GM18511 (cell line): ENCODE measurements at regions not wholly inside any gene's neighbourhood (a gene's known extent, or its start where the extent isn't known, plus 50 kb on each side); places are given as distances from the start of the nearest gene placed in this dataset.

Experiments
- ATAC-seq: cut with Tn5 transposase; IDR thresholded peaks from one replicate; pipeline ENCODE4 v1.9.1; 2021; ENCODE audit warnings: mild to moderate bottlenecking, moderate library complexity; ENCODE audit not compliant: unreplicated experiment

DNA sequence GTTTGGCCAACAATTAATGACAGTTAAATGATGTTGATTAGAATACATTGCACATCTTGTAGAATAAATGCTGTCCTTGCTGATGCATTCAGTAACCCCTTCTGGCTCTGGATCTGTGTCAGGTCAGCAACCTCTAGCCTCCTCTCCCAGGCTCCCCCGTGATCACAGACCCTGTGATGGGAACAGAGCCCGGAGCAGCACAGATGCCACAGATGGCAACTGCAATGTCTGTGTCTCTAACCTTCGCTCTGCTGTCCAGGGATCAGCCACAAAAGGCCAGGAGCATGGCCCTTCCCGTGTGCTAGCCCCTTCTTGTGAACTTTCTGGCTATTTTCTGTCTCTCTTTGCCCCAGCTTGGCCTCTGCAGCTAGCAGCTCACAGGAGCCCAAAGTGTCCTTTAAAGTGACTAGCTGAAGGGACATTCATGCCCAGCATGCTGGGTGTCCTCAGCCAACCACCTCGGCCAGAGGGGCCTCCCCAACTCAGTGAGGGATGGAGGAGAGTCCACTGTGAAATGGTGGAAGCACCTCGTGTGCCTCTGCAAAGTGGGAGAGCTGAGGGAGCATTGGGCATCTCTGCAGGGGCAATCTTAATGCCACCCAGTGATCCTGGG is 167.0 kb upstream of the TCERG1L start:
- ATAC-seq: no peak

DNA sequence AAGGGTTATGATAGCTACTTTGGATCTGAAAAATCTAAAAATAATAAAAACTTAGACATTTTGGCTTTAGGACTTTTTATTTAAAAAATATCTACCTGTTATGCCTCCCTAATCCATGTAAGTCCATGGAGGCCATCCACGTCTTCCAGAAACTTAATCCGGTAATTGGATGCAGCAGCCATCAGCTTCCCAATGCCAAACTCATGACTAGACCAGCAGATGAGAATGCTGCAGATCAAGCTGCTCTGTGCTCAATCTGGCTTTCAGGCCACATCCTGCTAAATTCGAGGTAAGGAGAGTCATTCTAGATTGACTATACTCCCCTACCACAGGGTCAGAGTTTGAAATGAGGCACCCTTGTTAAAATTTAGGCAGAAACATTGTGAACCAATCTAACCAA is 168.5 kb upstream of the TCERG1L start:
- ATAC-seq: no peak

DNA sequence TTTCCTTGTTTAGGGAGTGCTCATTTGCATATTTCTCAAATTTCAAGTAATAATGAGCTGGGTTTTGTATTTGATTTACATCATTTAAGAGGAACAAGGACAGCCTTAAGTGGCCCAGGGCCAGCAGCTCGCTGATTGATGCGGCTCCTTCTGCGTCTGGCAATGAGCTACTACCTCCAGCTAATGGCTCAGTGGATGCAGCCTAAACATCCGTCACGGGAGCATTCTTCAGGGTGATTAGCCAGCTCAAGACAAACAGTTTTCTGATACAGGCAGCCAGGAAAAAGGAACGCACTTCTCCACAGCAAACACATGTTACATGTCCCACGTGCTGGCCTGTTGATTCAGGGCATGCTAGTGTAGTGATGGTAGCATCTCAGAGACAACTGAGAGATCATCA is 169.3 kb upstream of the TCERG1L start:
- no peak for ATAC-seq

DNA sequence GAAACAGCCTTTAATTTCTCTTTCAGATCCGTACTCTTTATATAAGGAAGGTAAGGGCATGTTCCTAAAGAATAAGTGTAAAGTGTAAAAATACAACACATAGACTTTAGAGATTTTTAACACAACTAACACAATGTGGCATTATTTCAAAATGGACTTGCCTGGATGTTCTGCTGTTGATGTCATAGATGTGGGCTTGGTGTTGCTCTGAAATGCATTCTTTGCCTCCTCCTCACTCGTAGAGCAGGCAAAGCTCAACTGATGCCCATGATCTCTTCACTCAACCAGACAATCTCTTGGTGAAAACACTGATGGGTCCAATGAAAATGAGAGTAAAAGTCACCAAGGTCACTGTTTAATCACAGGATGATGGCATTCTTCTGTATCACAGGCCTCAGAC is 174.2 kb upstream of the TCERG1L start:
- ATAC-seq: no peak

DNA sequence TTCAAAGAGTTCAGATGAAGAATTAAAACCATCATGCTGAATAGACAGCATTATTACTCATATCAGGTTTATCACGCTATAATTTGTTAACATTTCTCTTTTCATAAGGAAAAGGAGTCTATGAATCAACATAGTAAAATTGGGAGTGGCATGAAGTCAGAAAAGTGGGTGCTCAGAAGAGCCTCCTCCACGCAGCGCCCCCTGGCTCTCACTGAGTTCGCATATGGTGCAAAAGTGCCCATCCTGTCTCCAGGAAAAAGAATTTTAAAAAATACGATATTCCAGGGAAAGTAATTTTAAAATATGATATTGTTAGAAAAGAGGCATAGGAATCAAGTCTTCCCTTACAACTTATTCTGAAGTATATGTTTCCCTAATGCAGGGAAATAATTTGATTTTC is 176.3 kb upstream of the TCERG1L start:
- no peak for ATAC-seq

DNA sequence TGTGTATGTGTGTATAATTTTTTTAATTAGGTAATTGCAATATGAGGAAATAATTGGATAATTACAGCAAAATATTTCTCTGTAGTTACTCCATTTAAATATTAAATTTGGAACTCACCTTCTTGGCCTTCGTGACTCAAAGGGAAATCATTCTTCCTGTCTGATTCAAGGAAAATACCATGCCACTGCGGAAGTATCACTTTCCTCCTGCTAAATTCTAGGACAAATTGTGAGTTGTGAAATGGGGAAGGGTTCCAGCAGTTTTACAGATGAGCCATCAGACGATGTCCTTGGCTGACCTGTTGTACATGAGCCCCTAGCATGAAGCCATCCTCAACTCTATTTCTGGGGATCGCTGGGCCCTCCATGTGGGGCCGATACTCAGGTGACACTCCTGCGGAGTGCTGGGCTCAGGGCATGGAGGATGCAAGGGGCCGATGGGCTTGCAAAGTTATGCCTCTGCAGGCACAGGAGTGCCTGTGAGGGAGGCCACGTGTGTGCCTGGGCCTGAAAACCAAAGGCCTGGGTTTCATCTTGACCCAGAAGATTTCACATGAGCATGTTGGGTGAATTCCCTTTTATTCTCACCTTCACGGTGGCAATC is 179.6 kb upstream of the TCERG1L start:
- no peak for ATAC-seq

DNA sequence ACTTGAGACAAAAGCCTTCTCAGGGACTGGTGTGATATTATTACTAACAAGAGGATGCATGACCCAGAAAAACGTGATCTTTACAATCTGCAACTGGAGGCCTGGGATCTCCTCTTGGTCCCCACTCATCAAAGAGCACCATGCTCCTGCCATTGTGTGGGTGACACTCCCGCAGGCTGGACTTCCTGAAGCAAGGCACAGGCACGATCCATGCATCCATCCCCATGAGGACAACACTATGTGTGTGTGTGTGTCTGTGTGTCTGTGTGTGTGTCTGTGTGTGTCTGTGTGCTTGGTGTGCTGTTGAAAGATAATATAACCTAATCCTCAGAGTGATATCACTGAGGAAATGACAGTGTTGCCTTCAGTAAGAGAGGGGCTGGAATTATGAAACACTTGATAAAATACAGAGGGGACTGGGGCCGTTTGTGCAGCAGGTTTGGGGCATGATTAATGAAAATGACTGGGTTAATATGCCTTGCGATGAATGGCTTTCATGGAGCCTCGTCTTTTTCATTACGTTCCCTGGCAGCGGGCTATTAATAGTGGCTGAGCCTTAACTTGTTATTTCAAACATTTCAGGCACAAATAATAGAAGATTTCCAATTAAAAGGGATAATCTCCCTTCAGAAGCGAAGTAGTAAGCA is 180.8 kb upstream of the TCERG1L start:
- ATAC-seq: no peak

DNA sequence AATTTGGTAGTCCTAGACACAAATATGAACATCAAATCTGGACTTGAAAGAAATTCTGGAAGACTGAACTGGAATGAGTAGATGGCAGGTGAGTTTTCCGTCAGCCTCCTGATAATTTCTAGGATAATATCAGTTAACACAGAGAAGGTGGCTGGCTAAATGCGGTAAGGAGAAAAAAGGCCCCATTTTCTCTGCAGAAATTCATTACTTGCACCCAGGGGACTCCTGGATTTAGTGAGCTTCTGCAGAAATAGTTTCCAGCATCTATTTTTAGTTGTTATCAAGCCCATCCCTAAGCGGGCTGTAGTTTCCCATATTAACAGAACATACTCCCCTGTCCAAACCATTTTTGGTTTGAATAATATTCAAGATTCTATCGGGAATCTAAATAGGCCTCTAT is 181.9 kb upstream of the TCERG1L start:
- ATAC-seq: no peak

DNA sequence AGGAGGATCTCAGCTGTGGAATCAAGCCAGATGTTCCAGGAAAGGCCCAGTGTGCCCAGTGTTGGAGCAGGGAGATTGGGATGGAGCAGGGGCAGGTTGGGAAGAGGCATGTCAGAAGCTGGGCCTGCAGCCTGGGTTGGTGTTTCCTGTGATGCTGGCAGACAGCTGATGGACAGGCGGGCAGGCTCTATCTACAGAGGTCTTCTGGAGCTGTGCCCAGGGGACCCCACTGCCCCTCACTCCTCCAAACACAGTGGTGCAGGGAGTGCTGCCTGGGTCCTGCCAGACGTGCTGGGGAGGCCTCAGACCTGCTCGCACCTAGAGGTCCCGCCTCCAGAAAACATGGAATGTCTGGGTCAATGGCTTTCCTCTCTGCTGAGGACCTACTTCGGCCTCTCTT is 182.9 kb upstream of the TCERG1L start:
- no peak for ATAC-seq

DNA sequence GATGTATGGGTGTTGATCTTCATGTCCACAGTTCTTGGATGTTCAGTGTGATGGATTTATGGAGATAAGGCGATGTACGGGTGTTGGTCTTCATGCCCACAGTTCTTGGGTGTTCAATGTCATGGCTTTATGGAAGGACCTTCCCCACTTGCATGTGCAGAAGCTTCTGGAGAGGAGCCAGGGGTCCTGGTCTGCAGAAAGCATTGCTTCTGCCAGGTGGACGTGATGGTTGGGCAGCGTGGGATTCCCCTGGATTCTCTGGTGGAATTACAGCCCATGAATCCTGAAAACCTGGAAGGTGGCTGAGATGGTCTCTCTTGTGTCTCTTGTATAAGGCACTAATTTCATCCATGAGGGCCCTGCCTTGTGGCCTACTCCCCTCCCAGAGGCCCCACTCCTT is 183.7 kb upstream of the TCERG1L start:
- ATAC-seq: no peak

DNA sequence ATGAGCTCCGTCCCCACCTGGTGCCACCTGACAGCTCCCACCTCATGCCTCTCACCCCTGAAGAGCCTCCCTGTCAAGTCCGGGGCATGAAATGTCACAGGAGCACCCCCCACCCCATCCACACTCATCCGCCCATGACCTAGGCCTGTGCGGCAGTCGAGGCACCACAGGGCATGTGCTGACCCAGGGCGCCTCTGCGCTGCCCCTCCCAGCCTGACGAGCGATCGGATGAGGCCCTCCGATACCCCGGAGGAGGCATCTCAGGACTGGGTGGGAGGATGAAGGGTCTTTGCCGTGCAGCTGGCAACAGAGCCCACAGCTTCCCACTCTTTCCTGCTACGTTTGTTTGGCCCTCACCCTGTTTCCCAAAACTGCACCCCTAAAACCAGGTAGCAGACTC is 184.4 kb upstream of the TCERG1L start:
- ATAC-seq: no peak

DNA sequence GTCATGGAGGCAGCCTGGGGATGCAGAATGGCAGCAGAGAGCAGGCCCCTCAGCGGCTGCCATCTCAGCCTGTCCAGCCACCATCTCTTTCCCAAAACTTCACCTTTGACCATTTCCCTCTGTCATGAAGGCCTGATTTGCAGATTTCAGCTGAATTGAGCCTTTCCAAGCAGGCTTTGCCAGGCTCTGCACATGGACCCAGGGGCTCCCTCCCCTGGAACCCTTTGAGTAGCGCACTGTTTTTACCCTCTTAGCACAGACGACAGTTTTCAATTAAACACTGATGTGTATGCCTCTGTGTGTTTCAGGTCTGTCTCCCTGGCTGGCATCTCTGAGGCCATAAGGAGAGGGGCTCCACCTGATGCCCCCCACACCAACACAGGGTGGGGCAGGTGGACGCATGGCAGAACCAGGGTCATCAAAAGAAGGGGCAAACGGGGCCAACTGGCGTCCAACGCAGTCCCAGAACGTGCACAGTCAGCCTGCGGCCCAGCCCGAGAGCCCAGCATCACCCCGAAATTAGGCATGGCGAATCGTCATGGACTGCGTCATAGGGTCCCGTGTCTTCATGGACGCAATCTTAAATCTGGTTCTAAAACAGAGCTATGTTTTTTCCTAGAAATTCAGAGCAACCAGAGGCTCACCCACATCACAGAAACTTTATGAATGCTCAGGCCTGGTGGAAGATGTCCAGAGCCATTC is 185.0 kb upstream of the TCERG1L start:
- ATAC-seq: no peak

GRCh38 chr10:131499566-131499965 is 188.0 kb upstream of the TCERG1L start:
- no peak for ATAC-seq

DNA sequence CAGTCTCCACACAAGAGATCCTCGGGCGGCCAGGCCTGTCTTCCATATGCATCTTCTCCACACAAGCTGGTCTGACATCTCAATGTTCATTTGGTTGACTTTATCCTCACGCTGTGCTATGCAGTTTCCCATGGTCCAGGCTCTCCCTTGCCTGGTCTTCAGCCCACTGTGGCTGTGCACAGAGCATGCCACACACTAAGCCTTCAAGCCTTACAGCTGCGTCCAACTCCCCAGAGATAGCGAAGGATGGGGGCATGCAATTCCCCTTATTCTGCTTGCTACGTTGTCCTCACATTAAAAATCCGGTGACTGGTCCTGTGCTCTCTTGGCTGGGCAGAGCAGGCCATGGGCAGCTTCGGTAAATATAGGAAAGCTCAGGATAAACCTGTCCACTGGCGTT is 188.7 kb upstream of the TCERG1L start:
- no peak for ATAC-seq

- ATAC-seq: no peak
Observed at GRCh38 chr10:131500892-131501291, 189.4 kb upstream of the TCERG1L start.

DNA sequence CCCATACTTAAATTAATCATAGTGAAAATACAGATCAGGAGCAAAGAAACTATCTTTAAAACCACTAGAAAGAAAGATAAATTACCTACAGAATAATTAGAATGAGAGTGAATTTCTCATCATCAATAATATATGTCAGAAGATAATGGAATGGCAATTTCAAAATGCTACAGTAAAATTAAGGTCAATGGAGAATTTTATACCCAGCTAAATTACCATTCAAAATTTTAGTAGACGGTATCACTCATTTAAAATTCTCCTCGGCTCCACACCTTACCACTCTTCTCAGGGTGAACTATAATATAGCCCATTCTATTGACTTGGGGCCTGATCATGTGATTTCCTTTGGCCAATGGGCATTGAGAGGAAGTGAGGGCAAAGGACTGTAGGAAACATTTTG is 192.5 kb upstream of the TCERG1L start:
- no peak for ATAC-seq

DNA sequence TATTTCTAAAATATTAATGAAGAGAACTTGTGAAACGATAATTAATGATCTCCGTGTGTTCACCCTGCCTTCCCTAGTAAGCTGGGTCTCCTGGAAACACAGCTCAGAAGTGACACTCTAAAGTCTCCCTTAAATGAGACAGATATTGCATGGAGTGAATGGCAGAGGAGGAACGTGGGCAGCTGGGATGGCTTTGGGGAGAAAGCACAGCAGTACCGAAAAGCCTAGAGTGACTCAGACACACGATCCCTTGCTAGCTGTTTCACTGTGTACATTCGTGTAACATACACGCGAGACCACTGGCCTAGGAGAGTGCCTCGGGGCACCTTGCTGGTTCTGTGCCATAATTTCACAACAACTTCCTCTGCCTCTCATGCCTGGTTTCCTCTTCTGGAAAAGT is 199.9 kb upstream of the TCERG1L start:
- ATAC-seq: no peak

DNA sequence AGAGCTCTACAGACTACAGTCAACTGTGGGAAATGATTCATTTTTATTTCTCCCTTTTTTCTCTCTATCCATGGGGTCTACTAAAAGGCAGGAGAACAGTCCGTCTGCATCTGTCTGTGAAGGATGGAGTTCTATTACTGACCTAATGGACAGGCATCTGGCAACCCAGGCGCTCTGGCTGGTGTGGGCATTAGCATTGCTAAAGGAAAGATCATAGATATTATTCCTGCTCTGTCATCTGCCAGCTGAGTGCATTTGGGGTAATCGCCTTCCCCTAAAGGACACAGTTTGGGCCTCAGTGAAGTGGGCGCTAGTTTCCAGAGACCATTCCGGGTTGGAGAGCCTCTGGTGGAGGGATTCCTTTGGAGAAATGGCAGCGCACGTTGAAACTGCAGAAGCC is 201.3 kb upstream of the TCERG1L start:
- no peak for ATAC-seq

GRCh38 chr10:131513445-131513844 is 201.9 kb upstream of the TCERG1L start:
- ATAC-seq: no peak

DNA sequence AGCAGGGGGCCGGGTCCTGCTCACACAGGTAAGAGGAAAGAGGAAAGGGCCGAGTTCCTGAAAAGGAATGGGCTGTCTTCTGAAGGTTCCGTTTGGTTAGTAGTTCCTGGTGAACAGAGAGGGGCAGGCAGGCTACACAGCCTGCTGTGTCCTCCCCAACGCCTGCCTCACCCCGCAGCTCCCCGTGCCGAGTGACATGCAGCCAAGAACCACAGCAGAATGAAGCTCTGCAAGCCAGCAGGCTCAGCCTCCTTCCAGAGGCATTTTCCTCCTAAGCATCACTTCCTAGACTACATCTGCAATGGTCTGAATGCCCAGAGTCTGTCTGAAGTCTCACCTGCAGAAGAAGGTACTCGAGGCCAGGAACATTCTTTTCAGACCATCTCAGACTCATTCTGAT is 202.4 kb upstream of the TCERG1L start:
- no peak for ATAC-seq

- ATAC-seq: no peak
Observed at GRCh38 chr10:131514454-131514853, 202.9 kb upstream of the TCERG1L start.

DNA sequence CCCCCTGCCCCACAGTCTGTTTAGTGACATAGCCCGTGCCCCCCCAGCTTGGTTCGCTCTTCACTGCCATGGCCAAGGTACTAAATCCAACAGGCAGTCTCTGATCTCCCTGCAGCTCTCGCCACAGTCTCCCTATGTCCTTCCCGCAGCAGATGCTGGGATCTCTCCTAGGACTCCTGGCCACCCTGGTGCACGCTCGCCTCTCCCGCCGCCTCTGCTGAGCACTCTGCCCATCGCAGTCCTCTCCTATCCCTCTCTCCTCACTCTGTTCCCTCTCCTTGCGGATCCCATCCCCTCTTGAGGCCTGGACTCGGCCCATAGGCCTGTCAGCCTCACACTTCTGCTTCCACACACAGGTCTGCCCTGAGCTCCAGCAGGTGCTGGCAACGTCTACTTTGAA is 204.8 kb upstream of the TCERG1L start:
- no peak for ATAC-seq
